Hepatocyte (in vitro differentiated cells): ENCODE measurements at regions not wholly inside any gene's neighbourhood (a gene's known extent, or its start where the extent isn't known, plus 50 kb on each side); places are given as distances from the start of the nearest gene placed in this dataset.

Experiments used
- DNase-seq: peaks from one replicate; pipeline ENCODE4 v3.0.0-alpha.2; 2016; ENCODE audit warnings: low spot score
- H2AFZ ChIP-seq: fragments of 200-600 bp; sonication (generic); 2 replicates; pipeline ENCODE4 v1.6.0; 2016; ENCODE audit warnings: antibody characterized with exemption, mild to moderate bottlenecking
- H3K27ac ChIP-seq: fragments of 200-600 bp; sonication (generic); 2 replicates; pipeline ENCODE4 v1.5.1; 2016; ENCODE audit warnings: mild to moderate bottlenecking
- H3K27me3 ChIP-seq: fragments of 200-600 bp; sonication (generic); 2 replicates; pipeline ENCODE4 v1.6.1; 2016
- H3K36me3 ChIP-seq: fragments of 200-600 bp; sonication (generic); replicated peaks from 2 replicates; pipeline ENCODE4 v1.5.1; 2016; ENCODE audit warnings: low read depth; ENCODE audit not compliant: insufficient read depth
- H3K4me1 ChIP-seq: fragments of 200-600 bp; sonication (generic); 2 replicates; pipeline ENCODE4 v1.5.1; 2016; ENCODE audit warnings: mild to moderate bottlenecking, moderate library complexity; ENCODE audit not compliant: insufficient read depth
- H3K4me2 ChIP-seq: fragments of 200-600 bp; sonication (generic); 2 replicates; pipeline ENCODE4 v1.6.0; 2016
- H3K4me3 ChIP-seq: fragments of 200-600 bp; sonication (generic); 2 replicates; pipeline ENCODE4 v1.5.1; 2016; ENCODE audit warnings: mild to moderate bottlenecking
- H3K79me2 ChIP-seq: fragments of 200-600 bp; sonication (generic); 2 replicates; pipeline ENCODE4 v1.6.0; 2017; ENCODE audit warnings: mild to moderate bottlenecking
- H3K9me2 ChIP-seq: fragments of 200-600 bp; sonication (generic); replicated peaks from 2 replicates; pipeline ENCODE4 v1.6.0; 2017; ENCODE audit warnings: mild to moderate bottlenecking; ENCODE audit not compliant: insufficient read depth
- H3K9me3 ChIP-seq: fragments of 200-600 bp; sonication (generic); 2 replicates; pipeline ENCODE4 v1.5.1; 2016; ENCODE audit warnings: low read depth, mild to moderate bottlenecking
- H4K20me1 ChIP-seq: fragments of 200-600 bp; sonication (generic); 2 replicates; pipeline ENCODE4 v1.6.0; 2016; ENCODE audit warnings: mild to moderate bottlenecking; ENCODE audit not compliant: insufficient read depth, poor library complexity, severe bottlenecking
- CTCF ChIP-seq: fragments of 200-600 bp; sonication (generic); IDR thresholded peaks from 2 replicates; pipeline ENCODE4 v1.5.1; 2016; ENCODE audit warnings: antibody characterized with exemption, mild to moderate bottlenecking; ENCODE audit not compliant: poor library complexity
- EZH2 ChIP-seq: fragments of 200-600 bp; sonication (generic); IDR thresholded peaks from 2 replicates; pipeline ENCODE4 v1.6.1; 2016; ENCODE audit warnings: antibody characterized with exemption, mild to moderate bottlenecking, borderline replicate concordance
- EZH2phosphoT487 ChIP-seq: fragments of 200-600 bp; sonication (generic); IDR thresholded peaks from one replicate; pipeline ENCODE4 v1.6.1; 2018; ENCODE audit warnings: antibody characterized with exemption, mild to moderate bottlenecking, low read depth, moderate library complexity; ENCODE audit not compliant: unreplicated experiment, severe bottlenecking
- WGBS: methylation state at CpG from one replicate; pipeline ENCODE4 v1.1.6; 2016; ENCODE audit warnings: low lambda C conversion rate; ENCODE audit errors: missing lambda C conversion rate; 5-methylcytosine and 5-hydroxymethylcytosine counted together

DNA sequence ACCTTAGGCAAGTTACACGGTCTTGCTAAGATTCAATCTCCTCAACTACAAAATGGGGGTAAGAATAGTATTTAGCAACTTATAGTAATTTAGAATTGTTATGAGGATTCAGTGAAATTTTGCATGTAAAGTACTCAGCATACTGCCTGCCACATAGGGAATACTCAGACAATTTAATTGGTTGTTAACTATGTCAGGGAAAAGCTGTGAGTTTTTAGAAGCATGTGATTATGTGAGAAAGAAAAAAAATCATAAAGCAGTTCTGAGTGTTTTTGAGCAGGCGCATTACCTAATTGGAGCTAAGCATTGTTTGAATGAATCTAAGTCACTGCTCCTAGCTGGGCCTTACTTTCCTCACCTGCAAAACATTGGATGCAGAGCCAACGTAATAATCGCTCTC, 287.3 kb upstream of the MTNR1B start:
- 93% methylated on average over 4 of the region's 4 CpGs for WGBS
- TF ChIP-seq EZH2phosphoT487: no peak
- TF ChIP-seq EZH2: no peak
- TF ChIP-seq CTCF: no peak
- H3K27ac ChIP-seq: no peak overlapping the region
- no peaks in the 10 kb centered on the region for H3K36me3 ChIP-seq
- no peaks in the 10 kb centered on the region for H3K9me3 ChIP-seq
- no peaks in the 10 kb centered on the region for H3K27me3 ChIP-seq
- no peaks in the 10 kb centered on the region for H3K79me2 ChIP-seq
- no peaks in the 10 kb centered on the region for H4K20me1 ChIP-seq
- no peak overlapping the region for H3K4me3 ChIP-seq
- DNase-seq: no peak
- H3K9me2 ChIP-seq: no peaks in the 10 kb centered on the region
- H2AFZ ChIP-seq: no peak overlapping the region
- H3K4me2 ChIP-seq: no peak overlapping the region
- no peaks in the 10 kb centered on the region for H3K4me1 ChIP-seq

DNA sequence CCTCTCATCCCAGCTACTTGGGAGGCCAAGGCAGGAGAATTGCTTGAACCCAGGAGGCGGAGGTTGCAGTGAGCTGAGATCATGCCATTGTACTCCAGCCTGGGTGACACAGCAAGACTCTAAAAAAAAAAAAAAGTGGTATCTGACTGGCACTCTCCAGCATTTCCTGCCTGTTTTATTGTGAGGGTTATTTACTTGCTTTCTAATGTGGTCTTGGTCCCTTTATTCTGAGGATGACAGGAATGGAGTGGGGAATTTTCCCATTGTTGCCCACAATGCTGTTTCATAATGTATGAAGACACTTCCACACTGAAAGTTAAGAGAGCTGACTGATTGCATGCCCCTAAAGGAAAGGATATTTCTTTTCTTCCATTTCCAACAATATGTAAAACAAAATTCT, 286.5 kb upstream of the MTNR1B start:
- Histone ChIP-seq H3K79me2 (no peaks in the 10 kb centered on the region), H4K20me1 (no peaks in the 10 kb centered on the region), H3K4me2 (no peak overlapping the region), H3K27me3 (no peaks in the 10 kb centered on the region), H3K9me3 (no peaks in the 10 kb centered on the region), H2AFZ (no peak overlapping the region), H3K4me1 (no peaks in the 10 kb centered on the region), H3K36me3 (no peaks in the 10 kb centered on the region), H3K9me2 (no peaks in the 10 kb centered on the region), H3K4me3 (no peak overlapping the region), H3K27ac (no peak overlapping the region)
- no peak for TF ChIP-seq CTCF
- no peak for TF ChIP-seq EZH2
- TF ChIP-seq EZH2phosphoT487: no peak
- WGBS: 94% methylated on average over 1 of the region's 1 CpG
- DNase-seq: no peak

DNA sequence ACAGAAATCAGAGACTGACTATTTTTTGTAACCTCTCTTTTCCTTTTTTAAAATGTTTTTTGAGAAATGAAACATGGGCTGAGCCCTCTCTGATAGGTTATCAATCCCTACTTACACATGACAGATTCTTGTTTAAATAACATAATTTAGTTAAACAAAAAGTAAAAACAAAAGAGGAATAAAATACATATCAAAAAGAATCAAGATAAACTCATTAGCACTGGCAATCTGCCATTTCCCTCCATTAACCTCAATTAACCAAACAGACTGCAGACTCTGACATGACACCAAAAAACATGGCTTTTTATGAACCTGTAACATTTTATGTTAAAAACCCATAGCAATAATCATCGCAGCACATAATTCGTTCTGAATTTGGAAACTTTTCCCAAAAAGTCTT, 284.4 kb upstream of the MTNR1B start:
- 82% methylated on average over 2 of the region's 2 CpGs for WGBS
- no peaks in the 10 kb centered on the region for H4K20me1 ChIP-seq
- H3K27me3 ChIP-seq: no peaks in the 10 kb centered on the region
- H3K4me3 ChIP-seq: no peak overlapping the region
- no peak overlapping the region for H3K4me2 ChIP-seq
- TF ChIP-seq EZH2 (no peak), CTCF (no peak), EZH2phosphoT487 (no peak)
- no peaks in the 10 kb centered on the region for H3K79me2 ChIP-seq
- no peaks in the 10 kb centered on the region for H3K9me2 ChIP-seq
- H3K27ac ChIP-seq: no peak overlapping the region
- no peaks in the 10 kb centered on the region for H3K9me3 ChIP-seq
- no peaks in the 10 kb centered on the region for H3K4me1 ChIP-seq
- H2AFZ ChIP-seq: no peak overlapping the region
- no peaks in the 10 kb centered on the region for H3K36me3 ChIP-seq
- no peak for DNase-seq

- Histone ChIP-seq H2AFZ (no peak overlapping the region), H3K27ac (no peak overlapping the region), H3K9me3 (no peaks in the 10 kb centered on the region), H3K9me2 (no peaks in the 10 kb centered on the region), H4K20me1 (no peaks in the 10 kb centered on the region), H3K79me2 (no peaks in the 10 kb centered on the region), H3K27me3 (no peaks in the 10 kb centered on the region), H3K4me3 (no peak overlapping the region), H3K36me3 (no peaks in the 10 kb centered on the region), H3K4me1 (no peaks in the 10 kb centered on the region), H3K4me2 (no peak overlapping the region)
- WGBS: 93% methylated on average over 4 of the region's 4 CpGs
- DNase-seq: no peak
- no peak for TF ChIP-seq EZH2phosphoT487
- no peak for TF ChIP-seq EZH2
- no peak for TF ChIP-seq CTCF
These were observed 281.7 kb upstream of the MTNR1B start for GRCh38 chr11:92687724-92688123.
